Adipocyte (in vitro differentiated cells): ENCODE measurements at regions not wholly inside any gene's neighbourhood (a gene's known extent, or its start where the extent isn't known, plus 50 kb on each side); places are given as distances from the start of the nearest gene placed in this dataset.

Experiments used
- DNase-seq: peaks from one replicate; pipeline ENCODE4 v3.0.0-alpha.2; 2015; ENCODE audit warnings: low read depth
- H3K27me3 ChIP-seq: replicated peaks from 2 replicates; pipeline ENCODE4 v1.7.0; 2013; ENCODE audit warnings: mild to moderate bottlenecking, low read length, moderate library complexity; ENCODE audit not compliant: control insufficient read depth, insufficient read depth
- H3K36me3 ChIP-seq: 2 replicates; pipeline ENCODE4 v1.7.0; 2013; ENCODE audit warnings: low read length, mild to moderate bottlenecking, moderate library complexity; ENCODE audit not compliant: control insufficient read depth, insufficient read depth, severe bottlenecking
- H3K4me1 ChIP-seq: 2 replicates; pipeline ENCODE4 v1.7.0; 2013; ENCODE audit warnings: mild to moderate bottlenecking, low read length, moderate library complexity; ENCODE audit not compliant: control insufficient read depth, insufficient read depth
- H3K4me3 ChIP-seq: 2 replicates; pipeline ENCODE4 v1.7.0; 2013; ENCODE audit warnings: mild to moderate bottlenecking, low read length, moderate library complexity
- H3K9ac ChIP-seq: 2 replicates; pipeline ENCODE4 v1.7.0; 2013; ENCODE audit warnings: mild to moderate bottlenecking, low read length, moderate library complexity
- H3K9me3 ChIP-seq: 2 replicates; pipeline ENCODE4 v1.7.0; 2013; ENCODE audit warnings: mild to moderate bottlenecking, low read length, moderate library complexity; ENCODE audit not compliant: control insufficient read depth

DNA sequence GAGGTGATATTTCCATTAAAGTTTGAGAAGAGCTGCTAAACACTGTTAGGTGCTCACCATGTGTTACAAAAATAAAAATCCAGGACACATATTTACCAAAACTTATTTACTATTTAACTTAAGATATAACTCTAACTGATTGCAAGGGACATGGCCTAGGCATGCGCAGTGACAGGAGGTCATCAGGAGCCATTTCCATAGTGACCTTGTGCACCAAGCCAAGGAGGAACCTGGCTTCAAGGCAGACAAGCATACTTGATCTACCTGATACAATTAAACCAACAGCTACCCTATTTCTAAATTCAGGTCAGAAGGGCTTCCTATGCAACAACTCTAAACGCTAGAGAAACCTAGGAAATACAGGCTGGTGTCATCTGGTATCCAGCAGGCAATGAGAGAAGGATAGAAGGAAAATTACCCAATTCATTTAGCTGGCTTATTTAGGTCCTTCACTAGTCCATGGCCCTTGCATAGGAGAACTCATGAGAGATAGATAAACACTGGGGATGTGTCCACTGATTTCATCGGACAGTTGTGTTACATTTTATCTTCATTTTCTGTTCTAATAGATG, 134.4 kb downstream of the FOXB1 start:
- H3K9ac ChIP-seq = no peak overlapping the region
- H3K27me3 ChIP-seq = peaks cover 11% of the 10 kb centered on the region
- H3K4me3 ChIP-seq = no peak overlapping the region
- H3K36me3 ChIP-seq = no peaks in the 10 kb centered on the region
- DNase-seq = no peak
- peaks cover 3% of the 10 kb centered on the region for H3K9me3 ChIP-seq
- H3K4me1 ChIP-seq = peaks cover 7% of the 10 kb centered on the region

DNA sequence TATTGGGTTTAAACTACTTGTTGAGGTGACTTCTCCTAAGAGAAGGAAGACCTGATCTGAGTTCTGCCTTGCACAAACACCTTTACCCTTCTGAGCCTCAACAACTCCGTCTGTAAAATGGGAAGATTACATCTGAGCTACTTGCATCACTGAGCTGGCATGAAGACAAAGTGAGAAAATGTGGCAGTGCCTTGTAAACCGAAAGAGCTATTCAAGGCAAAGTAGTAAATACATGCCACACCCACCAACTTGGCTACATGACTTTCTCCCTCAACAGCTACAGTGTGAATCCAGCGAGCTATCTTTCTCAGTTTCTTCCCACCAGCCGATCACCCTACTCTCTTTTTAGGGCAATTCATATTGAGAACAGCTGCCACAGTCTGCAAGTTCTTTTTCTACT, 148.3 kb downstream of the FOXB1 start:
- Histone ChIP-seq H3K27me3 (peaks cover 11% of the 10 kb centered on the region), H3K9me3 (no peaks in the 10 kb centered on the region), H3K36me3 (no peaks in the 10 kb centered on the region), H3K9ac (no peak overlapping the region), H3K4me3 (no peak overlapping the region), H3K4me1 (peaks cover 11% of the 10 kb centered on the region)
- DNase-seq = no peak

DNA sequence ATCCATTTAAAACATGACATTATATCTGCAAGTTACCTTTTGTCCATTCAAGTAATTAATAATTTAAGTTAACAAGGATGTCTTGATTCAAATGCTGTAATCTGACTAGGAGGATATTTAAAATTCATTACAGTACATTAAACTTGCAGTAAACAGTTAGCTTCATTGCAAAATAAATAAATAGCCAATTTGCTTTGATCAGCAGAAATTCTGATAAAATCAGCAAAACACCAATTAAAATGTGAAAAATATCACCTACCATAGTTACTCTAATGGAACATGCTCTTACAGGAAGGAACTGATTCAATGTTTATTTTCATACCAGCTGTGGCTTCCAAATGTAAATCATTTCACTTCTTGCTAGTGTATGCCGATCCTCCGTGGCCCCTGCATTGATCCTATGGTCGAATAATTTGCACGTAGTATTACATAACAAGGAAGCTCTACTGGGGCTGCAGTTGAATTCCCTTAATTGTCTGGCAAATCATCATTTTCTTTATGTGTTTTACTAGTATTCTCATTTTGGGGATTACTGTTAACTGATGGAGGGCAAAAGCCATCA, 150.7 kb downstream of the FOXB1 start:
- Histone ChIP-seq H3K9me3 (no peaks in the 10 kb centered on the region), H3K9ac (no peak overlapping the region), H3K36me3 (no peaks in the 10 kb centered on the region), H3K4me3 (no peak overlapping the region), H3K27me3 (peaks cover 19% of the 10 kb centered on the region), H3K4me1 (peaks cover 11% of the 10 kb centered on the region)
- DNase-seq = no peak

DNA sequence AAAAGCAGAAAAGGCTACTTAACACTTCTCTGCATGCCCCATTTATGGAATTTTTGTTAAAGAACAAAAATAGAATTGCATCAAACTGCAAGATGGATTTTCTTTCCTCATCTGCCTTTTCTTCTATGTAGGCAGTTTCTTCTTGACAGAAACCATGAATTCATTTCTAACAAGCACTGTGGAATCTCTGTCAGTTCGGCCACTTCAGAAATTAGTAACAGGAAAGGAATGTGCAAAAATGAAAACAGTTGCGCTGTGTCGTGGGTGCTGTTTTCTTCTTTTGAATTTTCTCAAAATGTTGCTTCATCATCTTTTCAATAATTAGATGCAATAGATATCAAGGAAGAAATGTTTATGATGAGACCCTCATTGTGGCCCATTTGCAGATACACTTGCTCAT, 151.6 kb downstream of the FOXB1 start:
- Histone ChIP-seq H3K9ac (peak overlapping the region; percentile 29), H3K36me3 (no peaks in the 10 kb centered on the region), H3K9me3 (no peaks in the 10 kb centered on the region), H3K4me1 (peaks cover 11% of the 10 kb centered on the region), H3K27me3 (peaks cover 18% of the 10 kb centered on the region), H3K4me3 (peak overlapping the region; percentile 68)
- peak; percentile 54 for DNase-seq

DNA sequence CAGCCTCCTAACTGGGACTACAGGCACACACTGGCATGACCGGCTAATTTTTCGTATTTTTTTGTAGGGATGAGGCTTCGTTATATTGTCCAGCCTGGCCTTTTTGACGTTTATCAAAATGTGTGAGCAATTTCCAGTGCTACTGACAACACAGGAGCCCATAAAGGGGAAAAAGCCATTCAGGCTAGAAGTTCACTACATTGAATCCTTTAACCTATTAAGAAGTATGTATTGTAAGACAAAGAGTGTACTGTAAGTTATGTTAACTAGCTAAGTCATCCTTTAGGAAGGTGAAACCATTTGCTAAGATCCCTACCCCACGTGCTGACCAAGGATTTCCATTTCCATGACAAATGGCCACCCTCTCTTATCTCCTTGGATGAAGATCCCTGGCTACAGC, 156.8 kb downstream of the FOXB1 start:
- Histone ChIP-seq H3K27me3 (peaks cover 33% of the 10 kb centered on the region), H3K9ac (no peak overlapping the region), H3K9me3 (no peaks in the 10 kb centered on the region), H3K4me1 (peaks cover 2% of the 10 kb centered on the region), H3K36me3 (no peaks in the 10 kb centered on the region), H3K4me3 (no peak overlapping the region)
- DNase-seq = no peak

DNA sequence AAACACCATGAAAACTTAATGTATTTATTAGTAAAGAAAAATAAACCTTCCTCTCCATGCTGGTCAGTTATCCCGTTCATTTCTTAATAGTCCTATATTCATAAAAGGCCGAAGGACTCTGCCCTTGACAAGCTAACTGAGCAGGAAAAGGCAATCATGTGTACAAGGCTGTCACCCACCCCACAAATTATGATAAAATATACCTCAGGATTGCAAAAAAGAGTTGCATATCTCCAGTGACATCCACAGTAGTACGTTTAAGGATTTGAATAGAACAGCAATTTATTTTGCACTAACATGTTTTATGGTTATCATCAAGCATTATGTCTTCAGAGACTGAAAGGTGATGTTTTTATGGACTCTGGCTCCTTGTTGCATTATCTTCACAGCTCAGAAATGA, 157.6 kb downstream of the FOXB1 start:
- no peaks in the 10 kb centered on the region for H3K36me3 ChIP-seq
- H3K4me1 ChIP-seq = no peaks in the 10 kb centered on the region
- no peak overlapping the region for H3K4me3 ChIP-seq
- peaks cover 33% of the 10 kb centered on the region for H3K27me3 ChIP-seq
- no peak overlapping the region for H3K9ac ChIP-seq
- DNase-seq = no peak
- no peaks in the 10 kb centered on the region for H3K9me3 ChIP-seq

DNA sequence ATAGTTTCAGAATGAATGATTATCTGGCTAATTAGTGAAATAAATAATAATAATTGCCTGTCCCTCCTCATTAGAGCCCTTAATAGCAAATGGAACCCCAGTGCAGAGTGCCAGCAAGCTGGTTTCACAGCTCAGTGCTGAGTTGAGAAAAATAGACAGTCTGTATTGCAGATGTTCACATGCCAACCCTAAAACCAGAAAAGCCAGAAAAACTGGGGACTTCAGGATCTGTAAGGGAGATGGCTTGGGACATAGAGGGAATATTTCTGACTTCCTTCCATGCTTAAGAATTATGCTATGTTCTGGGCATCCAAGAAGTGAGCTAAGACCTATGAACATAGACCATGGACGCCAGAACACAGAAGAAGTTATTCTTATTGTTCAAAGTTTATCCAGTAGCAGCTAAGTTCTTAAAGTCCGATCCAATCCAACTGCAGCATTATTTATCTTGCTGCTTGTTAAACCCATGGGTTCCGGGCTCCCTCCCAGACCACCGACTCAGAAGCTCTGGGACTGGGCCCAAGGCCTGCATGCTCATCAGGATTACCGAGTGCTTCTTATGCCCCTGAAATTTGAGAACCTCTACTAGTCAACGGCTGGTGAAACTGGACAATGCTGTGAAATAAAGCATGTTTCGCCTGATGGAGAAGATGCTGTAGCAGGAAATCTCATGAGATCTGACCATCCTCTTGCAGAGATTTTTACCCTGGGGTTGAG, 158.3 kb downstream of the FOXB1 start:
- DNase-seq = no peak

DNA sequence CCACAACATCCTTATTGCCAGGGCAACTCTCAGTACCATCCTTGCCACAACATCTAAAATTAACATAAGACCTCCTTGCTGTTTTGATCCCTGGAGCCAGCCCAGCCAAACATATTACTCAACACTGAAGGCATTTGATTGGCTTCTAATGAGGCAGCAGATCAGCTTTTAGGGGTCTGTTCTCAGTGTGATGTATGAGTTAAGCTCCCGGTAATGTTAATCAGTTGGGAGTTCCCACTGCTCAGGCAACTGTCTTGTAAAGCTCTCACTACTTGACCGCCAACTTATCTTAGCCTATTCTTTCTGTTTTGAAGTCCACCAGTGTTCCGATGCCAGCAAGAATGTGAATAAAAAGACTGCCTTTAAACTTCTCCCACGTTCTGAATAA, 158.9 kb downstream of the FOXB1 start:
- no peak for DNase-seq
- Histone ChIP-seq H3K9me3 (no peaks in the 10 kb centered on the region), H3K4me1 (no peaks in the 10 kb centered on the region), H3K9ac (no peak overlapping the region), H3K27me3 (peaks cover 33% of the 10 kb centered on the region), H3K4me3 (no peak overlapping the region), H3K36me3 (no peaks in the 10 kb centered on the region)

More for the DNA sequence above, 158.3 kb downstream of the FOXB1 start:
- H3K4me3 ChIP-seq = no peak overlapping the region
- no peak overlapping the region for H3K9ac ChIP-seq
- H3K27me3 ChIP-seq = peaks cover 33% of the 10 kb centered on the region
- no peaks in the 10 kb centered on the region for H3K9me3 ChIP-seq
- H3K4me1 ChIP-seq = no peaks in the 10 kb centered on the region
- H3K36me3 ChIP-seq = no peaks in the 10 kb centered on the region

DNA sequence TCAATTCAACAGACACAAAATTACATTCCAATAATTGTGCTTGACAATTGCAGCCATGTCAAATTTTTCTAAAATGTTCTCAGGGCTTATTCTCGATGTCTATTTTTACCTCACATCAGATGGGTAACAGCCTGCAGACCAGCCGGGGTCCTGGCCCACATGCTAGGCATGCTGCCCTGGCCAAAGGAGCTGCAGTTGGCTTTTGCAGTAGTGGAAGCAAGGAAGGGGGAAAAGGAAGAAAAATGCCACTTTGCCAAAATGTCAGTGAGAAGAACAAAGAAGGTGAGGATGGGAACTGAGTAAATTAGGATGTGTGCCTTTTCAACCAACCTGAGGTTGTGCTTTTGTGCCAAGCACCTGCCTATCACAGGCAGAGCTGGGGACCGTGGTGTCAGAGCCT, 161.0 kb downstream of the FOXB1 start:
- Histone ChIP-seq H3K9ac (no peak overlapping the region), H3K36me3 (no peaks in the 10 kb centered on the region), H3K27me3 (peaks cover 24% of the 10 kb centered on the region), H3K4me3 (no peak overlapping the region), H3K9me3 (no peaks in the 10 kb centered on the region), H3K4me1 (no peaks in the 10 kb centered on the region)
- DNase-seq = no peak

DNA sequence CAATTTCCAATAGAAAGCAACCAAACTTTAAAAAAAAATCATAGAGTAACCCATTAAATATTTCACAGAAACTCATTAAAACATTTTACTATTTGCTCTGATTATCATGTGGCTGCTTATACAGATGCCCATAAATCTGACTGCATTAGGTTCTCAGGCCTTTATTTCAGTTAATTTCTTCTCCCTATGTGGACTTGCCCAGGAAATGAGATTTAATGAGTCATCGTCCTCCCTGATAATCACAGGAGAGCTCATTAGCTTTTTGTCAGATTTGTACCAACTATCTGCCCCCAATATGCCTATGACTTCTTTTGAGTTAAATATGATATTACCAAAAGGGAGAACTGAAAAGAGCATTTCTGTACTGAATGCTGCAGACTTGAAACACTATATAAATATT, 168.0 kb downstream of the FOXB1 start:
- Histone ChIP-seq H3K4me3 (no peak overlapping the region), H3K9me3 (no peaks in the 10 kb centered on the region), H3K9ac (no peak overlapping the region), H3K36me3 (no peaks in the 10 kb centered on the region), H3K27me3 (peaks cover 17% of the 10 kb centered on the region), H3K4me1 (no peaks in the 10 kb centered on the region)
- no peak for DNase-seq

DNA sequence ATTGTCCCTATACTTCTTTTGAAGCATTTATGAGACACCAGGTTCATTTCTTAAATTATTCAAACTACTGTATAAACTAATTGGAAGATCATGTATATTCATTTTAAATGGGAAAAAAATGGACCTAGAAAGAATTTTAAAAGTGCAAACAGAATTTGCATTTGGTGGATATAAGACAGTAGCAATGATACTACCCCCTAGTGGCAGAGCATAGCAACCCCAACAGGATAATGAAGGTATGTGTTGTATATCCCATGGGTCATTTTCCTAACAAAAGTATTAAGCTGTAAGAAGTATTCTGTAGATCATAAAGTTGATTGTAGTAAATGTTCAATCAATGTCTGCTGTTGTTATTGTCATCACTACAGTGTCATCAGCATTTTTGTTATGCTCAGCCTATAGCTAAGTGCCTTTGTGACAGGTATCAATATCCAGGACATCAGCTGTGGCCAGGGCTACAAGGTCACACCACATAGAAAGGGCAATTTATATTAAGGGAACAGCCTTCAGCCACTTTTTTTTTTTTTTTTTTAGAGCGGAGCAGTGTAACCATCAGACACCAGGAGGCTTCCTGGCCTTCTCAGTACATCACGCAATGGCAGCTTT, 175.8 kb downstream of the FOXB1 start:
- Histone ChIP-seq H3K36me3 (no peaks in the 10 kb centered on the region), H3K4me3 (no peak overlapping the region), H3K9me3 (no peaks in the 10 kb centered on the region), H3K4me1 (no peaks in the 10 kb centered on the region), H3K9ac (no peak overlapping the region), H3K27me3 (peaks cover 27% of the 10 kb centered on the region)
- peak; percentile 77 for DNase-seq
